Endothelial cell of umbilical vein (primary cell): ENCODE measurements at regions not wholly inside any gene's neighbourhood (a gene's known extent, or its start where the extent isn't known, plus 50 kb on each side); places are given as distances from the start of the nearest gene placed in this dataset.

Experiments
- BruUV-seq: library from RNA; stranded (reverse); fragments of 400-500 nt; replicated peaks from 2 replicates; lab custom pipeline; 2021; lab: Mats Ljungman, UMichigan
- CTCF ChIA-PET: fragments of 300-600, 350-600 bp; sonication (Branson Sonifier 250); formaldehyde crosslinking; loops from one replicate; lab custom pipeline; 2021; ENCODE audit warnings: antibody characterized with exemption, inconsistent platforms; lab: Charles Lee
- POLR2A ChIA-PET: fragments of 300-600, 350-600 bp; sonication (Branson Sonifier 250); formaldehyde crosslinking; loops from one replicate; lab custom pipeline; 2021; ENCODE audit warnings: antibody characterized with exemption, inconsistent platforms; lab: Charles Lee
- DNase-seq: peaks from one replicate; pipeline ENCODE4 v3.0.0-alpha.2; 2011; ENCODE audit warnings: low read depth, low spot score
- FAIRE-seq: peaks from 2 replicates; lab custom pipeline; 2011; peaks lifted over from hg19 to GRCh38; lab: Jason Lieb, UNC
- H2AFZ ChIP-seq: 2 replicates; pipeline ENCODE4 v1.6.0; 2012; ENCODE audit warnings: low read depth, low read length, control low read depth, inconsistent platforms
- H3K27ac ChIP-seq: 2 replicates; pipeline ENCODE4 v1.5.1; 2011; ENCODE audit warnings: low read depth, mild to moderate bottlenecking, control low read depth, low read length, moderate library complexity; ENCODE audit not compliant: insufficient read depth
- H3K27me3 ChIP-seq, 2 experiments: 2 replicates each; pipeline versions ENCODE4 v1.6.0 to v1.6.1; 2011; ENCODE audit warnings: low read length in 2 of 2, mixed read lengths in 1 of 2; ENCODE audit not compliant: control insufficient read depth in 2 of 2, insufficient read depth in 2 of 2
- H3K36me3 ChIP-seq, 2 experiments: 2 replicates in 1 of 2; 3 replicates in 1 of 2; pipeline ENCODE4 v1.5.1; 2011; ENCODE audit warnings: low read length in 2 of 2, mild to moderate bottlenecking in 1 of 2, moderate library complexity in 1 of 2; ENCODE audit not compliant: control insufficient read depth in 2 of 2, insufficient read depth in 2 of 2; ENCODE audit errors: extremely low read depth in 1 of 2
- H3K4me1 ChIP-seq: 3 replicates; pipeline ENCODE4 v1.5.1; 2011; ENCODE audit warnings: mild to moderate bottlenecking, low read length; ENCODE audit not compliant: control insufficient read depth, insufficient read depth; ENCODE audit errors: extremely low read depth
- H3K4me2 ChIP-seq: 2 replicates; pipeline ENCODE4 v1.6.1; 2011; ENCODE audit warnings: low read length, control low read depth, mixed read lengths; ENCODE audit not compliant: insufficient read depth
- H3K4me3 ChIP-seq, 3 experiments: fragments of 200-600 bp in 1 of 3; sonication (generic), shearing (Covaris generic) in 1 of 3; replicated peaks in 1 of 3; 2 replicates each; pipeline ENCODE4 v1.5.1; 2011 to 2016; ENCODE audit warnings: control low read depth in 3 of 3, low read length in 3 of 3, mild to moderate bottlenecking in 2 of 3, inconsistent platforms in 1 of 3, low read depth in 1 of 3, moderate library complexity in 1 of 3; ENCODE audit not compliant: insufficient read depth in 1 of 3
- H3K79me2 ChIP-seq: 2 replicates; pipeline ENCODE4 v1.6.0; 2012; ENCODE audit warnings: low read length, inconsistent platforms; ENCODE audit not compliant: control insufficient read depth, insufficient read depth
- H3K9ac ChIP-seq: replicated peaks from 2 replicates; pipeline ENCODE3; 2011; ENCODE audit warnings: low read length, control low read depth; ENCODE audit not compliant: insufficient read depth; ENCODE audit errors: extremely low read depth
- H3K9me1 ChIP-seq: replicated peaks from 3 replicates; pipeline ENCODE4 v1.6.0; 2011; ENCODE audit warnings: mild to moderate bottlenecking, low read length; ENCODE audit not compliant: control insufficient read depth, insufficient read depth; ENCODE audit errors: extremely low read depth
- H3K9me3 ChIP-seq: replicated peaks from 2 replicates; pipeline ENCODE4 v1.5.1; 2012; ENCODE audit warnings: low read length, inconsistent platforms; ENCODE audit not compliant: control insufficient read depth, insufficient read depth
- H4K20me1 ChIP-seq: replicated peaks from 2 replicates; pipeline ENCODE3; 2011; ENCODE audit warnings: mild to moderate bottlenecking, low read length; ENCODE audit not compliant: control insufficient read depth, insufficient read depth; ENCODE audit errors: extremely low read depth
- CTCF ChIP-seq, 2 donors: IDR thresholded peaks; 1 replicate in 1 of 2; 2 replicates in 1 of 2; pipeline ENCODE4 v1.5.1; 2011; ENCODE audit warnings: low read length in 2 of 2, mild to moderate bottlenecking in 2 of 2, moderate library complexity in 2 of 2, control low read depth in 1 of 2, inconsistent platforms in 1 of 2, low read depth in 1 of 2; ENCODE audit not compliant: insufficient read depth in 1 of 2; ENCODE audit errors: extremely low read depth in 1 of 2
- EZH2 ChIP-seq: IDR thresholded peaks from 2 replicates; pipeline ENCODE4 v1.6.1; 2012; ENCODE audit warnings: borderline replicate concordance, low read depth, mild to moderate bottlenecking, moderate library complexity, low read length, inconsistent platforms; ENCODE audit not compliant: severe bottlenecking
- FOS ChIP-seq: IDR thresholded peaks from 2 replicates; pipeline ENCODE4 v1.6.1; 2011; ENCODE audit warnings: mild to moderate bottlenecking, low read length, moderate library complexity, borderline replicate concordance; ENCODE audit not compliant: insufficient read depth
- GATA2 ChIP-seq: IDR thresholded peaks from 2 replicates; pipeline ENCODE4 v1.7.0; 2011; ENCODE audit warnings: low read depth, mild to moderate bottlenecking, moderate library complexity, mixed read lengths, low read length; ENCODE audit not compliant: insufficient read length, insufficient read depth
- JUN ChIP-seq: IDR thresholded peaks from 2 replicates; pipeline ENCODE4 v1.6.1; 2011; ENCODE audit warnings: borderline replicate concordance, low read depth; ENCODE audit not compliant: insufficient read length, insufficient read depth
- MAX ChIP-seq: IDR thresholded peaks from 2 replicates; pipeline ENCODE4 v1.6.1; 2011; ENCODE audit not compliant: insufficient read depth, insufficient read length
- MYC ChIP-seq: IDR thresholded peaks from one replicate; pipeline ENCODE4 v1.6.1; 2011; ENCODE audit warnings: mild to moderate bottlenecking, low read depth, low read length
- POLR2A ChIP-seq: IDR thresholded peaks from 2 replicates; pipeline ENCODE4 v1.6.1; 2012; ENCODE audit warnings: low read depth, mild to moderate bottlenecking, control low read depth, low read length
- POLR2AphosphoS5 ChIP-seq: IDR thresholded peaks from 2 replicates; pipeline ENCODE4 v1.6.1; 2012; ENCODE audit warnings: low read depth, mild to moderate bottlenecking, control low read depth, low read length, moderate library complexity; ENCODE audit not compliant: insufficient read depth
- dilution Hi-C: fragments of 300-500 bp; cut with MboI; formaldehyde crosslinking; loops from one replicate; pipeline ENCODE4 v1.15.0; 2019; ENCODE audit warnings: low sequenced_read_pairs; ENCODE audit not compliant: extremely low pct_ligation_motif_present
- intact Hi-C: fragments of 100-400 bp; cut with micrococcal nuclease; formaldehyde crosslinking; loops from one replicate; pipeline ENCODE4 v1.10.0; 2022

GRCh38 chr12:60465060-60465459, 869.2 kb downstream of the SLC16A7 start:
- dilution Hi-C loops: no loop called here
- ChIA-PET POLR2A (no interaction called here), CTCF (no interaction called here)
- no peaks in the 10 kb centered on the region for H3K4me1 ChIP-seq
- no peak overlapping the region for H3K9ac ChIP-seq
- H2AFZ ChIP-seq: no peak overlapping the region
- FAIRE-seq: no peak
- no peak overlapping the region for H3K27ac ChIP-seq
- intact Hi-C loops: no loop called here
- no peaks in the 10 kb centered on the region for H3K9me1 ChIP-seq
- H3K4me2 ChIP-seq: no peak overlapping the region
- no peaks in the 10 kb centered on the region for H3K79me2 ChIP-seq
- no peaks in the 10 kb centered on the region for H3K27me3 ChIP-seq
- H3K36me3 ChIP-seq: no peaks in the 10 kb centered on the region
- H3K4me3 ChIP-seq: no peak overlapping the region
- no peak for DNase-seq
- no TSS peak for BruUV-seq
- H4K20me1 ChIP-seq: no peaks in the 10 kb centered on the region
- TF ChIP-seq FOS (no peak), POLR2A (no peak), JUN (no peak), GATA2 (no peak), CTCF (IDR thresholded peaks at IDR 0.05; ENCODE audit: extremely low read depth in 1 of 2, insufficient read depth in 1 of 2, low read depth in 1 of 2, low read length in 2 of 2) (no peak), MAX (no peak), MYC (no peak), POLR2AphosphoS5 (no peak), EZH2 (no peak)
- H3K9me3 ChIP-seq: no peaks in the 10 kb centered on the region
